Fibroblast of skin of scalp (primary cell): ENCODE measurements at regions not wholly inside any gene's neighbourhood (a gene's known extent, or its start where the extent isn't known, plus 50 kb on each side); places are given as distances from the start of the nearest gene placed in this dataset.

Source experiments
- DNase-seq: peaks from one replicate; pipeline ENCODE4 v3.0.0-alpha.2; 2013

DNA sequence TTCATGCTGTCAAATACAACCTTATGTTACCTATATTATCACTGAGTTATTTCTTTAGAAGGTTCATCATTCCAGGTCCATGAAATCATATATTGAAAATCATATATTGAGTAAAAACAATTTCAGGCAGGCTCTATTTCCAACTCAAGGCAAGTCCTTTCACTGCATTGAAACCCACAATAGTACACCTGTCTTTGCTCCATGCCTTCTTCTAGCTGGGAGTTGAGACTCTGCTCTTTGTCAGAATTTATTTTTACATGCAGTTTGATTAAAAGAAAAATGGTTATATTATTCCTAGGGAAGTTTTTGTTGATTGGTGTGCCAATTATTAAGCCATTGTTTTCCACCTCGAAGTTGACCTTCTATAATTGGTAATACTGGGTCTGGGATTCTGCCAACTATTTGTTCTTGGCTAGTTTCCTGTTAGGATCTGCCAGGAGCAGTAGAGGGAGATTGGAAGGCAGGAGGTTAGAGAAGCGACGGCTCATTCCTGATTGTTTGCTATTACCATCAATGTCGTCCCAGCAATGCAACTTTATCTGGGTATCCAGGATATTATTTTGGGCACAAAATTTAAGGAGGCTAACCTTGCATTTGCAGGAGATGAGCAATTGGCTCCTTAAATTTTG lies 79.5 kb upstream of the MIS18BP1 start:
- no peak for DNase-seq

DNA sequence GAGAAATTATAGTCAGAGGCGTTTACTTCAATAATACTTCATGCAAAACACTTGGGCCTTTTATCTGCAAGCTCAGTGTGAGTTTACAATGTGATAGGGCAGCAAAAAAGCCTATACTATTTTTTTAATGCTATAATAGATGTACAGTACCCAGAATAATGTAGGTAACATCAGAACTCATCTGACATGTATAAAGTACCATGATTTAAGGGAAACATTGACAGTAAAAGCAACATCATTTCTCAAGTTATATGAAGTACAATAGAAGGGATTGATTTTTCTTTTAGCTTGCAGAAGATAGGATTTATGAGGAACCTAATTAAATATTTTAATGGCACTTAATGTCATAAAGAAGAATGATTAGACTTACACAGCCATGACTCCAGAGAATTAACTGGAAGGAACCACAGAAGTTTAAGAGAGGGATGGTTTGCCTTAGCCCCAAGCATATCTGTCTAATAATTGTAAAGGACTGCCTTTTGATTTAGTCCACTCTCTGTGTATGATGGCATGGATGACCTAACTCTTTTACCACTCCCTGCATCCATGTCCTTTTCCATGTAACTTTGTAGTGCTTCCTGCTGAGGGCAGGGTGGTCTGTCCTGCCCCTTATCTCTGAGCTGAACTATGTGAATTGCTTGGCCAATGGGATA lies 55.9 kb upstream of the MIS18BP1 start:
- DNase-seq, result no peak
